Stomach (tissue), 4 donors: ENCODE measurements at regions not wholly inside any gene's neighbourhood (a gene's known extent, or its start where the extent isn't known, plus 50 kb on each side); places are given as distances from the start of the nearest gene placed in this dataset.

Experiments used
- CTCF ChIP-seq, 7 experiments: fragments of 450-650 bp in 4 of 7; fragments of 200-600 bp in 3 of 7; sonication (generic) in 3 of 7; IDR thresholded peaks; one replicate each; pipeline ENCODE4 v1.5.1; 2016 to 2019; ENCODE audit warnings: antibody characterized with exemption in 7 of 7, control low read depth in 2 of 7, mild to moderate bottlenecking in 1 of 7
- POLR2A ChIP-seq, 4 donors: fragments of 450-650 bp; IDR thresholded peaks; one replicate each; pipeline ENCODE4 v1.6.1; 2016; ENCODE audit warnings: antibody characterized with exemption in 4 of 4, control low read depth in 2 of 4, mild to moderate bottlenecking in 1 of 4, moderate library complexity in 1 of 4
- POLR2AphosphoS5 ChIP-seq, 3 donors: sonication (generic); formaldehyde crosslinking; IDR thresholded peaks; one replicate each; pipeline ENCODE4 v1.6.1; 2016; ENCODE audit warnings: antibody characterized with exemption in 3 of 3

GRCh38 chr18:62651276-62652056 lies 63.9 kb upstream of the PHLPP1 start:
- no peak for TF ChIP-seq POLR2A (IDR thresholded peaks at IDR 0.05)
- no peak for TF ChIP-seq CTCF (IDR thresholded peaks at IDR 0.05)
- TF ChIP-seq POLR2AphosphoS5 (IDR thresholded peaks at IDR 0.05), result no peak
